Astrocyte (in vitro differentiated cells and primary cell): ENCODE measurements at regions not wholly inside any gene's neighbourhood (a gene's known extent, or its start where the extent isn't known, plus 50 kb on each side); places are given as distances from the start of the nearest gene placed in this dataset.

Experiments
- EZH2 ChIP-seq: IDR thresholded peaks from 2 replicates; pipeline ENCODE4 v1.6.1; 2012; ENCODE audit warnings: mild to moderate bottlenecking, low read length, inconsistent platforms; ENCODE audit not compliant: insufficient read depth
- TF ChIP-seq, protein P1 (sequence below): IDR thresholded peaks from 2 replicates; pipeline ENCODE4 v1.5.1; 2011; ENCODE audit warnings: low read depth, mild to moderate bottlenecking, inconsistent platforms, low read length, moderate library complexity; ENCODE audit not compliant: insufficient read depth

DNA sequence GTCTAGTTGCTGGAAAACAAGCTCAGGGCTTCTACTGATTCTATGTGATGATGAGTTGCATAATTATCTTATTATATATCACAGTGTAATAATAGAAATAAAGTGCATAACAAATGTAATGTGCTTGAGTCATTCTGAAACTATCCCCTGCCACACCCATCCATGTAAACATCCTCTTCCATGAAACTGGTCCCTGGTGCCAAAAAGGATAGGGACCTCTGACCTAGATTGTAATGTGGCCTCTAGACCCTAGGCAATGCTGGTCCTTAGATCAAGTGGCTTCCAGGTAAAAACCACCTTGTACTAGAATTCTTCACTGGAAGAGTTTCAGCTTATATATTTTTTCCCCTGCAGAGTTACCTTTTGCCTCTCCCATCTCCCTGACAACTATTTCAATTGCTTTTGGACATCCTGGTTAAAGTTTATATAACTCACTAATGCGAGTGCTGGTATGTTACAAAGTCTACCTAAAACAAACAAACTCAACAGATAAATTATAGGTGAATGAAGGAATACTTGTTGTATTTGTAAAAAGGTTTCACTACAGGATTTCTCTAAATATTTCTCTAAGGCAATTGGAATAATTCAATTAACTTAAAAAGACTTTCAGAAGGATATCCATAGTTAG is 462.5 kb downstream of the NAV3 start:
- TF ChIP-seq, protein P1, sequence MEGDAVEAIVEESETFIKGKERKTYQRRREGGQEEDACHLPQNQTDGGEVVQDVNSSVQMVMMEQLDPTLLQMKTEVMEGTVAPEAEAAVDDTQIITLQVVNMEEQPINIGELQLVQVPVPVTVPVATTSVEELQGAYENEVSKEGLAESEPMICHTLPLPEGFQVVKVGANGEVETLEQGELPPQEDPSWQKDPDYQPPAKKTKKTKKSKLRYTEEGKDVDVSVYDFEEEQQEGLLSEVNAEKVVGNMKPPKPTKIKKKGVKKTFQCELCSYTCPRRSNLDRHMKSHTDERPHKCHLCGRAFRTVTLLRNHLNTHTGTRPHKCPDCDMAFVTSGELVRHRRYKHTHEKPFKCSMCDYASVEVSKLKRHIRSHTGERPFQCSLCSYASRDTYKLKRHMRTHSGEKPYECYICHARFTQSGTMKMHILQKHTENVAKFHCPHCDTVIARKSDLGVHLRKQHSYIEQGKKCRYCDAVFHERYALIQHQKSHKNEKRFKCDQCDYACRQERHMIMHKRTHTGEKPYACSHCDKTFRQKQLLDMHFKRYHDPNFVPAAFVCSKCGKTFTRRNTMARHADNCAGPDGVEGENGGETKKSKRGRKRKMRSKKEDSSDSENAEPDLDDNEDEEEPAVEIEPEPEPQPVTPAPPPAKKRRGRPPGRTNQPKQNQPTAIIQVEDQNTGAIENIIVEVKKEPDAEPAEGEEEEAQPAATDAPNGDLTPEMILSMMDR, result no peak
- TF ChIP-seq EZH2, result no peak
